PC-3 (cell line): ENCODE measurements at regions not wholly inside any gene's neighbourhood (a gene's known extent, or its start where the extent isn't known, plus 50 kb on each side); places are given as distances from the start of the nearest gene placed in this dataset.

Experiments
- ATAC-seq: fragments of 200-7000 bp; cut with Tn5 transposase; 2 replicates; pipeline ENCODE4 v1.9.1; 2020; ENCODE audit warnings: mild to moderate bottlenecking, moderate library complexity
- BruUV-seq: library from RNA; stranded (reverse); fragments of 400-500 nt; replicated peaks from 2 replicates; lab custom pipeline; 2021; lab: Mats Ljungman, UMichigan
- CTCF ChIA-PET: fragments of 300-600 bp; sonication (Branson Sonifier 250); formaldehyde crosslinking; loops from one replicate; lab custom pipeline; 2022; ENCODE audit warnings: antibody characterized with exemption; lab: Charles Lee
- POLR2A ChIA-PET: fragments of 300-600 bp; sonication (Branson Sonifier 250); formaldehyde crosslinking; loops from one replicate; lab custom pipeline; 2022; ENCODE audit warnings: antibody characterized with exemption; ENCODE audit not compliant: unreplicated experiment; lab: Charles Lee
- DNase-seq: peaks from one replicate; pipeline ENCODE4 v3.0.0-alpha.2; 2015
- H2AFZ ChIP-seq: fragments of 300-600 bp; sonication (generic); 2 replicates; pipeline ENCODE4 v1.6.0; 2016; ENCODE audit warnings: antibody characterized with exemption, low read length
- H3F3A ChIP-seq: fragments of 300-600 bp; sonication (generic); one replicate; pipeline ENCODE4 v1.6.0; 2017; ENCODE audit warnings: antibody characterized with exemption, low read length, control low read depth, mild to moderate bottlenecking; ENCODE audit not compliant: unreplicated experiment
- H3K27ac ChIP-seq: fragments of 300-600 bp; sonication (generic); 2 replicates; pipeline ENCODE4 v1.5.1; 2016; ENCODE audit warnings: mild to moderate bottlenecking, low read length
- H3K27me3 ChIP-seq: fragments of 300-600 bp; sonication (generic); 2 replicates; pipeline ENCODE4 v1.6.1; 2016; ENCODE audit warnings: low read length, mixed read lengths
- H3K36me3 ChIP-seq: fragments of 300-600 bp; sonication (generic); 2 replicates; pipeline ENCODE4 v1.6.1; 2016; ENCODE audit warnings: low read depth, mixed run types, low read length, mixed read lengths
- H3K4me1 ChIP-seq: fragments of 300-600 bp; sonication (generic); 2 replicates; pipeline ENCODE4 v1.5.1; 2016; ENCODE audit warnings: low read length; ENCODE audit not compliant: insufficient read depth
- H3K4me2 ChIP-seq: fragments of 300-600 bp; sonication (generic); 2 replicates; pipeline ENCODE4 v1.6.0; 2016; ENCODE audit warnings: low read length
- H3K4me3 ChIP-seq: fragments of 300-600 bp; sonication (generic); 2 replicates; pipeline ENCODE4 v1.5.1; 2016; ENCODE audit warnings: mild to moderate bottlenecking, low read length, mixed read lengths
- H3K79me2 ChIP-seq: fragments of 300-600 bp; sonication (generic); 2 replicates; pipeline ENCODE4 v1.6.1; 2017; ENCODE audit warnings: low read length, mixed read lengths
- H3K9ac ChIP-seq: fragments of 300-600 bp; sonication (generic); 2 replicates; pipeline ENCODE4 v1.6.0; 2016; ENCODE audit warnings: mild to moderate bottlenecking, low read length
- H3K9me2 ChIP-seq: fragments of 300-600 bp; sonication (generic); replicated peaks from 2 replicates; pipeline ENCODE4 v1.6.1; 2016; ENCODE audit warnings: mixed run types, low read length, mixed read lengths
- H3K9me3 ChIP-seq: fragments of 300-600 bp; sonication (generic); 2 replicates; pipeline ENCODE4 v1.6.1; 2016; ENCODE audit warnings: low read length, mixed read lengths
- H4K20me1 ChIP-seq: fragments of 300-600 bp; sonication (generic); 2 replicates; pipeline ENCODE4 v1.6.1; 2016; ENCODE audit warnings: low read length, mixed read lengths
- CTCF ChIP-seq: fragments of 300-600 bp; sonication (generic); conservative IDR thresholded peaks from 2 replicates; pipeline ENCODE4 v1.5.1; 2017; ENCODE audit warnings: antibody characterized with exemption, low read depth, mild to moderate bottlenecking, low read length
- EZH2 ChIP-seq: fragments of 300-600 bp; sonication (generic); IDR thresholded peaks from one replicate; pipeline ENCODE4 v1.6.1; 2017; ENCODE audit warnings: antibody characterized with exemption, mild to moderate bottlenecking, low read length; ENCODE audit not compliant: unreplicated experiment
- EZH2phosphoT487 ChIP-seq: fragments of 300-600 bp; sonication (generic); IDR thresholded peaks from 2 replicates; pipeline ENCODE4 v1.6.1; 2018; ENCODE audit warnings: mild to moderate bottlenecking, antibody characterized with exemption, low read length, borderline replicate concordance
- intact Hi-C: fragments of 100-400 bp; cut with micrococcal nuclease; formaldehyde crosslinking; loops from 2 replicates; pipeline ENCODE4 v1.9.0; 2023

GRCh38 chr9:27835286-27835685 is 262.0 kb upstream of the C9orf72 start:
- H3K4me3 ChIP-seq, result no peak overlapping the region
- H3K27ac ChIP-seq, result no peak overlapping the region
- DNase-seq, result no peak
- no peak overlapping the region for H3K9ac ChIP-seq
- H4K20me1 ChIP-seq, result no peaks in the 10 kb centered on the region
- no peak for ATAC-seq
- H3K9me2 ChIP-seq, result no peaks in the 10 kb centered on the region
- no peak overlapping the region for H2AFZ ChIP-seq
- H3K27me3 ChIP-seq, result peaks cover 24% of the 10 kb centered on the region
- CTCF ChIA-PET, result no interaction called here
- no peaks in the 10 kb centered on the region for H3K9me3 ChIP-seq
- no peaks in the 10 kb centered on the region for H3K4me1 ChIP-seq
- intact Hi-C loops, result no loop called here
- no peak overlapping the region for H3K4me2 ChIP-seq
- no peaks in the 10 kb centered on the region for H3F3A ChIP-seq
- no peaks in the 10 kb centered on the region for H3K79me2 ChIP-seq
- POLR2A ChIA-PET, result no interaction called here
- H3K36me3 ChIP-seq, result no peaks in the 10 kb centered on the region
- no peak for TF ChIP-seq EZH2phosphoT487
- TF ChIP-seq CTCF, result no peak
- TF ChIP-seq EZH2, result no peak
- no TSS peak for BruUV-seq

- no peaks in the 10 kb centered on the region for H3K9me3 ChIP-seq
- TF ChIP-seq EZH2phosphoT487 (no peak), EZH2 (no peak)
- ATAC-seq (no peak), DNase-seq (no peak)
- H3K79me2 ChIP-seq, result no peaks in the 10 kb centered on the region
- POLR2A ChIA-PET, result no interaction called here
- BruUV-seq, result no TSS peak
- no peak overlapping the region for H3K27ac ChIP-seq
- no peaks in the 10 kb centered on the region for H4K20me1 ChIP-seq
- H3K4me3 ChIP-seq, result no peak overlapping the region
- CTCF ChIA-PET, result no interaction called here
- H3K36me3 ChIP-seq, result no peaks in the 10 kb centered on the region
- H3K4me2 ChIP-seq, result no peak overlapping the region
- H3K9ac ChIP-seq, result no peak overlapping the region
- no peaks in the 10 kb centered on the region for H3F3A ChIP-seq
- H2AFZ ChIP-seq, result no peak overlapping the region
- intact Hi-C loops, result no loop called here
- no peaks in the 10 kb centered on the region for H3K4me1 ChIP-seq
- H3K27me3 ChIP-seq, result peaks cover 28% of the 10 kb centered on the region
- no peaks in the 10 kb centered on the region for H3K9me2 ChIP-seq
Observed at GRCh38 chr9:27835746-27836145, 262.5 kb upstream of the C9orf72 start.

- no peak overlapping the region for H3K9ac ChIP-seq
- H2AFZ ChIP-seq, result no peak overlapping the region
- TF ChIP-seq EZH2 (no peak), CTCF (no peak), EZH2phosphoT487 (no peak)
- H3K36me3 ChIP-seq, result no peaks in the 10 kb centered on the region
- H3K4me1 ChIP-seq, result no peaks in the 10 kb centered on the region
- no peak for DNase-seq
- intact Hi-C loops, result no loop called here
- H3K79me2 ChIP-seq, result no peaks in the 10 kb centered on the region
- ChIA-PET POLR2A (no interaction called here), CTCF (no interaction called here)
- H3K9me2 ChIP-seq, result no peaks in the 10 kb centered on the region
- H3K4me3 ChIP-seq, result no peak overlapping the region
- H3K27me3 ChIP-seq, result peaks cover 37% of the 10 kb centered on the region
- no peak for ATAC-seq
- no TSS peak for BruUV-seq
- H3K27ac ChIP-seq, result no peak overlapping the region
- no peaks in the 10 kb centered on the region for H4K20me1 ChIP-seq
- H3K9me3 ChIP-seq, result no peaks in the 10 kb centered on the region
- H3K4me2 ChIP-seq, result no peak overlapping the region
- H3F3A ChIP-seq, result no peaks in the 10 kb centered on the region
Observed at GRCh38 chr9:27836661-27837401, 263.6 kb upstream of the C9orf72 start.
